GM19438 (cell line): ENCODE measurements at regions not wholly inside any gene's neighbourhood (a gene's known extent, or its start where the extent isn't known, plus 50 kb on each side); places are given as distances from the start of the nearest gene placed in this dataset.
"Not testable (repeated sequence)": the region's sequence is repeated elsewhere in the genome, so short reads cannot be mapped to it uniquely, and the experiment has no call there.

Source experiments
- ATAC-seq: cut with Tn5 transposase; IDR thresholded peaks from one replicate; pipeline ENCODE4 v1.9.1; 2021; ENCODE audit warnings: low read depth; ENCODE audit not compliant: unreplicated experiment

DNA sequence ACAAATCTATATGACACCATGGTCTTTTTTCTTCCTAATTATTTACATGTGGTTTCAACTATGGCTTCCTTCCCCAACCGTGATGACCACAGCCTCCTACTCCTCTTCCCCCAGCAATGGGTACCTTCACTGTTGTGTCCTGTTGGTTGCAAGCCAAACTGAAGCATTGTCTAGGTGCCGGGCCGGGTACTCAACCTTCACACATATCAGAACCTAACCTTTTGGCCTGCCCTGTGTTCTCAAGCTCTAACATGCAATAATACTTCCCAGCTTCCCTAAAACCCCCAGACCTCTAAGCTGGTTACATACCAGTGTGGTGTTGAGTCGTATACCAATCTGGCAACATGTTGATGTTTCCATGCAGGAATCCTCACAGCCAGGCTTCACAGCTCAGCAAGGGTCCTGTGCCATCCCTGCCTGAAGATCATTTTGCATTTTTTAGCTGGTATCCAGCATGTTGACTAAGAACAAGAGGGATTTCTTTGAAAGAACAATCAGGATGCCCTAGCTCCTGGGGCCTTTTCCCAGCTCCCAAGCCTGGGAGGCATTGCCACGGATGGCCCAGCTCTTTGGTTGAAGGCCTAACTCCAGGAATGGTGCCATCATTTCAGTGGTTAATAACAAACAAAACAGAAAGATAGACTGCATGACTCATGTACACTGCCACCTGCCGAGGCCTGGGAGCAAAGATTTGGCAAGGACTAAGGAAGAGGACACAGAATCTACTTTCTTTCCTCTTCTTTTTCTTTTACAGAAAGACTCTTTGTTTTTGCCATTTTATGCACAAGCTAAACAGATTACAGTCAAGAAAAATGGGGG is 373.7 kb upstream of the SALL1 start:
- ATAC-seq: no peak

DNA sequence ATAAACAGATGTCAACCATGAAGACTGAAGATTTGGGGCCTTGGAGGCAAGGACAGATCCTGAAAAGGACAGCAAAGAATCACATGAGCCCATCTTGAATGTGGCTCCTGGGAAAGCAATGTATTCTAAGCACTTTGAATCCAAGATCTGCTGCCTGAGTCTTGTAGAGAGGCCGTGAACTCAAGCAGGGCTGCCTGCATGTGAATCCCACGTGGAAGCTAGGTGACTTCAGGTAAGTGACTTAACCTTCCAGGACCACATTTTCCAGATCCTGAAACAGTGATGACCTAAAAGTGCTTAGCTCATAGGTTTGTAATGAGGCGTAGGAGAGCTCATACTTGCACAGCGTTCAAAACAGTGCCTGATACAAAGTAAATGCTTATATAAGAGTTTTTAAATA is 373.0 kb upstream of the SALL1 start:
- ATAC-seq: no peak

DNA sequence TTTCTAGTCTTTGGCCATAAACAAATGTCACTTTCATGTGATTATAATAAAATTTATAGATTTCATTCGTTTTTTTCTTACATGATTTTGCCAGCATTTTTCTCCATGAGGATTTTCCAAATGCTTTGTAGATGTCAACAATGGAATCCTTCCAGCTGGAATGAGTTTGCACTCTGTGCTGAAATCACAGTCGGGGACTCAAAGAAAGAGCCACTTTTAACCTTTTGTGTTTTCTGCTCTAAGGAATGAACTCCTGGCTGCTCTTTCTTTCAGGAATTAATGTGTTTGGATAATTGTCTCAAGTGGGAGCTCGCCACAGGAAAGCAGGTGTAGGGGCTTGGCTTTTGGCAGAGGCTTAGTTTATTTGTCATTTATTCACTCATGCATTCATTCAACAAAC is 372.3 kb upstream of the SALL1 start:
- ATAC-seq: no peak

DNA sequence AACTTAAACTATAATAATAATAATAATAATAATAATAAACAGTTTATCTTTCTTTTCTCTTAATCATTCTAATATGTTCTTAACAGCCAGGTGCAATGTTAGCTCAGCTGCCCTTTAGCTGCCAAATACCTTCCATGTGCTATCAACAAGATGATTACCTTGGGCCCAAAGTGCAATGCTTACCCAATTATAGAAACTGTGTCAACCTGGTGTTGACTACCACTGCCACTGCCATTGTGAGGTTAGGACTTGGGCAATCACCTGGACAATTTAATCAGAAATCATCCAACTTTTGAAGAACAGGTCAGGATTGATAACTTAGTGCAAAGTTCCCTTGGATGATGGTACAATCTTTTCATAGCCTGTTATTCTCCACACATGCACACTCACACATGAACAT is 371.8 kb upstream of the SALL1 start:
- ATAC-seq: no peak

DNA sequence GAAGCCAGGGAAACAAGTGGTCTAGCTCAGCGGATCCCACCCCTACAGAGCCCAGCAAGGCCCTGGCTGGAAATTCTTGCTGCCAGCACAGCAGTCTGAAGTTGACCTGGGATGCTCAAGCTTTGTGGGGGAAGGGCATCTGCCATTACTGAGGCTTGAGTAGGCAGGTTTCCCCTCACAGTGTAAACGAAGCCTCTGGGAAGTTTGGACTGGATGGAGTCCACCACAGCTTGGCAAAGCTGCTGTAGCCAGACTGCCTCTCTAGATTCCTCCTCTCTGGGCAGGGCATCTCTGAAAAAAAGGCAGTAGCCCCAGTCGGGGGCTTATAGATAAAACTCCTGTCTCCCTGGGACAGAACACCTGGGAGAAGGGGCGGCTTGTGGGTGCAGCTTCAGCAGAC is 365.9 kb upstream of the SALL1 start:
- ATAC-seq: not testable (repeated sequence)

DNA sequence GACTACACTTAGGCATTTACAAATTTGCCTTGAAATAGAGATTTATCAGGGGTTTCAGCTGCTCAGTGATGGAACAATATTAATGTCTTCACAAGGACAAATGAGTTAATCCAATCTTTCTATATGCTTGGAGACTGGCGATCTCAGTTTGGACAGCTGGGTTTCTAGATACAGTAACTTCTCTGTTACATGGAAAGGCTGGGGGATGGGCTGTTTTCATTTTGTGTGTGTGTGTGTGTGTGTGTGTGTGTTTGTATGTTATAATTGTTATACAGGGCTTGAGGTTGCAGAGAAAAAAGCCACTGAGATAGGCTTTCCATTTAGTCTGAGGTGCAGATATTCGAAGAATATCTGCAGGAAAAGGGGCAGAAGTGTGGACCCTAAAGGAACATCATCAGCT is 359.3 kb upstream of the SALL1 start:
- ATAC-seq: no peak

DNA sequence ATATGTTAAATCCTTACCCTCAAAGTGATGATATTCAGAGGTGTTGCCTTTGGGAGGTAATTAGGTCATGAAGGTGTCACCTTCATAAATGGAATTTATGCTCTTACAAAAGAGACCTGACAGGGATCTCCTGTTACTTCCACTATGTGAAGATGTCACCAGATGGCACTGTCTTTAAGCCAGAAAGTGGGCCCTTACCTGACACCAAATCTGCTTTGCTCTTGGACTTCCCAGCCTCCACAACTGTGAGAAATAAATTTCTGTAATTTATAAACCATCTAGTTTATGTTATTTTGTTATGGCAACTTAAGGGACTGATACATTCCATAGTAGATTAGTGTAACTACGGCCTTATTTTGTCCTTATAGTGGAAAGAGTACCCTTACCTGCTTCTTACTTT is 358.3 kb upstream of the SALL1 start:
- ATAC-seq: no peak

DNA sequence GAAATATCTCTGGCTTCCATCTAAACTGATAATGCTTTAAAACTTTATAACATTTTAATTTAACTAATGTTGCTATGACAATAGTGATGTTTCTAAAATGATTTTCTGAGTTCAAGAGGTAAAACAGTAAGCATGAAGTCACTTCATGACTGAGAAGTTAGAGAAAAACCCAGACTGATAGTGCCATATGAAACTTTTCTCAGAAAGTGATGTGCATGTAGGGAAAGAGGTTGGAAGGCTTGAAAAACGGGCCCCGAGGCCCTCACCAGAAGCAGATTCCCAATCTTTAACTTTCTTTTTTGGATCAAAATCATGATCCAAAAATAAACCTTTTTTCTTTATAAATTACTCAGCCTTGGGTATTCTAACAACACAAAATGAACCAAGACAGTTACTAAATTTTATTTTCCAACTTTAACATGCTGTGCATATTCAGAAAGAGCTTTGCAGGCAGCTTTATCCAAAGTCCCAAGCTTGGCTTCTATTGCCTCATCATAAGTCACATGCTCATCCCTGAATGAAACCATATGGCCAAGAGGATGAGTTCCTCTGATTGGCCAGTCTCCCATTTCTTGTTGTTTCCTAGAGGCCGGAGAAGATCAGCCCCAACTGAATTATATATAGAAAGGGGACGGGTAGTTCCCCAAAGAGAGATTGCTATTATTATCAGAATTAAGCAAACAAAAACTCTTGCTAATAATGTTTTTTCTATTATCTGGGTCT is 357.6 kb upstream of the SALL1 start:
- no peak for ATAC-seq

DNA sequence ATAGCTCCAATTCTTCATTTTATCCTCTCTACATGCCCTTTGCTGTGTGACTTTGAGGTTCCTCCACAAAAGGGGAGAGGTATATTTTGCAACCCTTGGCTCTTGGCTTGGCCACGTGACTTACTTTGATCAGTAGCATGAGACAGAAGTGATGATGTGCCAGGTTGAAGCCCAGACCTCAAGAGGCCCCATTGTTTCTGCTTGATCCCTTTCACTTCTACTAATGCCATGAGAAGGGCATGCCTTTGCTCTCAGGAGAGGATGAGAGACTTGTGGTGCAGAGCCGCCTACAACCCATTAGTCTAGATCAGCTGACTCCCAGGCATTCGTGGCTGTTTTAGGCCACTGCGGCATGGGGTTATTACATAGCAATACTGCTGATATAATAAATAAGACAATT is 356.2 kb upstream of the SALL1 start:
- no peak for ATAC-seq

DNA sequence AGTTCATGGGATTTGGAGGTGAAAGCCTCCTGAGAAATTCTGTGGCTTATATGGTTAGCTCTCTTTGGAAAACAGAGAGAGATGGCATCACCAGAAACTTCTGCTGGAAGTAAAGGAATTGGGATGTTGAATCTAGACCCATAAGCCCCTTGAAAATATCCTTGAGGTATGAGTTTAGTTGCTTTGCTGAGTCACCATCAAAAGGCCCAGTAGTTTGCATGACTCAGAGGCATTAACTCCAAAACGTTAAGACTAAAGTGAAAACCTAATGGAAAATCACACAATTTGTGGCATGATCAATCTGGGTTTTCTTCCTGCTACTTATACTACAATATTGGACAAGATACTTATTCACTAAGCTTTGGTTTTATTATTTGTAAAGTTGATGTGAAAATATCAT is 349.2 kb upstream of the SALL1 start:
- ATAC-seq: no peak

DNA sequence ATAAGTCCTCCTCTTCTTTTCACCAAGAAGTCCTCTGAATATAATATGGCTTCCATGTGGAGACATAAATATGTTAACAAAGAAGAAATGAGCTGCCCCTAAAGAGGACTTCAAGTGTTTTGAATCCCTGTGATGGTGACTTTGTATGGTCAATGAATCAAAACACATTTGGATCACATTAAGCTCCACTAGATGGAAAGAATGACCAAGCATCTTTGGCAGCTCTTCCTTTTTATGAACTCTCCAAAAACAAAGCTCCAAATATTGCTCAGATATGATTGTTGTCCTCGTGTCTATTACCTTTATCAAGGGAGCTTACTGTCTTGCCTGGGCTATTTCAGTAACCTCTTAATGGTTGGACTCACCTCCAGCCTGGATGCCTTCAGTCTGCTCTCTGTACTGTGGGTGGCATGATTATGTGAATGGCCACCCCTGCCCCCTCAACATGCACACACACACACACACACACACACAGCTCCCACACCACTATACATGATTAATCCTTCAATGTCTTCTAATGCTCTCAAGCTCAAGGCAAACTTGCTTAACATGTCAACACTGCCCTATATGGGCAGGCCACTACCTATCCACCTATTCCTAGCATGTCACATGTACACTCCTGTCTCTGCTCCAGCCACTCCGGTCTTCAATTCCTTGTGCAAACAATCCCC is 346.6 kb upstream of the SALL1 start:
- ATAC-seq: no peak

DNA sequence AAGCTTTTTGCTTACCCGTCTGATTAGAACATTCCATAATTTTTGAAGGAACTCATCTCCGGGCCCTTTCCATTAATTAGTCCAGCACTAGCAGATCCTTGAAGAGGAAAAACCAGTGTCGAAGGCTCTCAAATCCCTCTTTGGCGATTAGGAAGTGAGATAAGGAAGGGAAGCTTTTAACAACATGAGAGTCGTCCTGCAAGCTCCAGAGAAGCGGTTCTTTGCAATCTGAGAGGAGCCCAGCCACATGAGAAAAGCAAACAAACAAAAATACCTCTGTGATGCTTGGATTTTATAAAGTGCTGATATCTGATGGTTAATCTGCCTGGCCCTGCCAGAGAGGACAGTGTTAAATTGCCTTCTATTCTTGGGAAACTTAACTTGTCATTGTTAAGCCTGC is 339.8 kb upstream of the SALL1 start:
- ATAC-seq: no peak

DNA sequence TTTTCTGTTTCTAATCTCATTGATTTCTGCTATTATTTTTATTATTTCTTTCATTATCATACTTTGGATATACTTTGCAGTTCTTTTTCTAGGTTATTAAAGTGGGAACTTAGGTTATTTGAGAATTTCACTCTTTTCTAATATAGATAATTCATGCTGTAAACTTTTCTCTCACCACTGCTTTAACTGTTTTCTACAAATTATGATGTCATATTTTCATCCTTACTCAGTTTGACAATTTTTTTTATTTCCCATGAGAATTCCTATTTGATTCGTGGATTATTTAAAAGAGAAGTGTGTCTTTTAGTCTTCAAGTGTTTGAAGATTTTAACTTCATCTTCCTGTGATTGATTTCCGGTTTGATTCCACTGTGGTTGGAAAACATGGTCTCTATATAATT is 336.8 kb upstream of the SALL1 start:
- ATAC-seq: no peak

DNA sequence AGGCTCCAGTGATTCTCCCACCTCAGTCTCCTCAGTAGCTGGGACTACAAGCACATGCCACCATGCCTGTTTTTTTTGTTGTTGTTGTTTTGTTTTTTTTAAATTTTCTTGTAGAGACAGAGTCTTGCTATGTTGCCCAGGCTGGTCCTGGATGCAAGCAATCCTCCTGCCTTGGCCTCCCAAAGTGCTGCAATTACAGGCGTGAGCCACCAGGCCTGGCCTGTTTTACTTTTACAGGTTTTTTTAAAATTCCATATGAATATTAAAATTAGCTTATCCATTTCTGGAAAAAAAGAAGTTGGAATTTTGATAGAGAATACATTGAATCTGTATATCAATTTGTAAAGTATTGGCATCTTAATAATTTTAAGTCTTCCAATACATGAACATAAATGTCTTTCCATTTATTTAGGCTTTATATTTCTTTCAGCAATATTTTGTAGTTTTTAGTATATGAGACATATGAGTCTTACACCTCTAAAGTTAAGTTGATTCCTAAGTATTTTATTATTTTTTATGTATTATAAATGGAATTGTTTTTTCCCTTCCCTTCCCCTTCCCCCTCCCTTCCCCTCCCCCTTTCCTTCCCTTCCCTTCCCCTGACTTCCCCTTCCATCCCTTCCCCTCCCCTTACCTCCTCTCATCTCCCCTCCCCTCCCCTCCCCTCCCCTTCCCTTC is 323.5 kb upstream of the SALL1 start:
- ATAC-seq: no peak

DNA sequence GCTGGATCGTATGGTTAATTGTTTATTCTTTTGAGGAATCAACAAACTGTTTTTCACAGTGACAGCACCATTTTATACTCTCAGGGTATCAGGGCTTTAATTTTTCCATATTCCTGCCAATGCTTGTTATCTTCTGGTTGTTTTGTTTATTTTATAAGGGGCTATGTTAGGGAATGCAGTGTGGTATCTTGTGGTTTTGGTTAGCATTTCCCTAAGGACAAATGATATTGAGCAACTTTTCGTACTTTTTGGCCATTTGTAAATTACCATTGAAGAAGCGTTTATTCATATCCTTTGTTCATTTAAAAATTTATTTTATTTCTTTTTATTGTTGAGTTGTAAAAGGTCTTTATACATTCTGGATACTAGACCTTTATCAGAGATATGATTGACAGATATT is 322.0 kb upstream of the SALL1 start:
- no peak for ATAC-seq

DNA sequence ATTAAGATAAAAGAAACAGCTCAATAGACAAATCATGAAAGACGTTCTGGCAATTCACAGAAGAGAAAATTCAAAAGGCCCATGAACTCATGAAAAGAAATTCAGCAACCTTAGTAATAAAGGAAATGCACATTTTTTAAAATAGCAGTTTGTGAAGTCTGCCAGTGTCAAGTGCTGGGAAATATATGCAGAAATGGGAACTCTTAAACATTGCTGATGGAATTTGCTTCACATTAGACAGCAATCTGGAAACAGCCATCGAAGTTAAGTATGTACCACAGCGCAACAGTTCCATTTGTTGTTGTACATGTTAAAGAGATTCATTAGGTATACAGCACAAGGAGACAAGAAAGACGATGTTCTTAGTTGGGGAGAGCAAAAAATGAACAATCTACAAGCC is 319.4 kb upstream of the SALL1 start:
- ATAC-seq: no peak

DNA sequence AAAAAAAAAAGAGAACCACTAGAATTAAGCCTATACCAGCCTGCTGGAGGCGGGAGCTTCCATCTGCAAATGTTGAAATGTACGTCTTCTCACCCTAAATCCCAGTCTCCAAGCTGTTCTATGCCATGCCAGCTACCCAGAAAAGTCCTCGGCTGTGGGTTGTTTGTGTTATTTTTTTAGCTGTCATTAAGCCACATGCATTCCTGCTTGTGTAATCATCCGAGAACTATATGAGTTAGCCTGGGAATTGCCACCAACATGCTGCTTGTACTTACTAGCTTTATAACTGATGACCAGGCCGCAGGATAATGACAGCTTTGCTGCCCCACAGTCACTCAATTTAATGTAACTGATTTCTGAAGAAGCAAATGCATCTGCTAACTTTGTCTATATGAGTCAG is 313.9 kb upstream of the SALL1 start:
- no peak for ATAC-seq

DNA sequence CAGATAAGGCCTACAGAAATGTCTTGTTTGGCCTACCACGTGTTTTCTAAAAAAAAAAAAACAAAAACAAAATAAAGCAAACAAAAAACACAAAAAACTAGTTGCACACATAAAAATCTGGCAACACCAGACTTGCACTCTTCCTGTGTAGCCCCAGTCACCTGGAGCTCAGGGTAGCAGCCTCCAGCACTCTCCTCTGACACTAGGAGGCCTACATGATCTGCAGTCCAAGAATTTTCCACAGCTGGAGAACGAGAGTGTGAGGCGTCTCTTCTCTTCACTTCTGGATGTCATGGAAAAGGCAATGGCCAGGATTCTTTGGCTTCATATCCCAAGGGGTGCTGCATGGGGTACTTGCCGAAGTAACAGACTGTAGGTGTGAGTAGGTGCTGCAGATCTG is 310.2 kb upstream of the SALL1 start:
- no peak for ATAC-seq

DNA sequence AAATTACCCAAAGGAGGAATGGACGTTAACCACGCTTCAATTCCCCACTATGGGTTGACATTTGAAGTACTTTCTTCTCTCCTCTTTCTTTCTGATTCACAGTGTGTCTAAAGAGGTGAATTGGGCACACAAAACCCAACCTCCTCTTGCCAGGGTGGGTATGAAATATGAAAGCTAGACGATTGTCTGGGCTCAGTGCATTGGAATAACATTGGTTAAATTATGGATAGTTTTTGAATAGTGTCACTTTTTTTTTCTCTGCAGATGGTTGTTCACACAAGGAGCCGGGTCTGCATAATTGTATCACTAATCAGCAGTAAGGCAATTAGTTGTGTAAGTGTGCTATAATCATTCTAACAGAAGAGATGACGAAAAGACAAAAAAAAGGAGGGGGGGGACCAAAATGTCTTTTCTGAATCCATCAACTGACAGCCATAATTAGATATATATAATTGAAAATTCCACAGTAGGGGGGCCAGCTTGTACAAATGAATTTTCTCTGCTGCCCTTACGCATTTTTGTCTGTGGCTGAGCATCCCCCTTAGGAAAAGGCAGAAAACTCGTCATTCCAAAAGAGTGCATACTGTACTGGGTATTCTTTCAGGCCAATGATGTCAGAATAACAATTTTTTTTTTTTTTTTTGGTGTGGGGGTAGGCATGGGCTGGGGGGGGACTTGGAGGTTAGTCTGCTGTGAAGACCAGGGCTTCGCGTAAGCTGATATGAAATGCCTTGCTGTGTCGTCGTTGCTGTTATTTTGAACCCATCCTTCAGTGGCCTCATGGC is 307.5 kb upstream of the SALL1 start:
- no peak for ATAC-seq

DNA sequence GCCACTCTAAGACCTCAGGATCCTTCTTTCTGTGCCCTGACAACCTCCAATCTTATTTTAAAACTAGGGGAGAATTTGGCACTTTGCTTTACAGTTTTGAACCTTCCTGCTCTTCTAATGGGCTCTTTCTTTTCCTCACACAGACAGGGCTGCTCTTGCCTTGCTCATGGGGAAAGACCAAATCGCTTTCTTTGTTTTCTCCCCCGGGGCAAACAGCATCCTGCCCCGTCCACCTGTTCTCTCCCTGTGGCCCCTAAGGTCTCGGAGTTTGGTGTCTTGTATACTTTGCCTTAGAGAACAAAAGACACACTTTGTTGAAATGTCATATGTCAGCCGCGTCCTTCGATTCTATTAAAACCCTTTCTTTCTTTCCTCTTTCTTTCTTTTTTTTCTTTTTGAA is 306.7 kb upstream of the SALL1 start:
- ATAC-seq: no peak
